Body of pancreas (tissue), 4 donors: ENCODE measurements at regions not wholly inside any gene's neighbourhood (a gene's known extent, or its start where the extent isn't known, plus 50 kb on each side); places are given as distances from the start of the nearest gene placed in this dataset.

Experiments
- CTCF ChIP-seq, 7 experiments: fragments of 450-650 bp in 4 of 7; fragments of 200-600 bp in 3 of 7; sonication (generic) in 3 of 7; IDR thresholded peaks; one replicate each; pipeline ENCODE4 v1.5.1; 2016 to 2019; ENCODE audit warnings: antibody characterized with exemption in 7 of 7
- POLR2A ChIP-seq, 3 donors: fragments of 450-650 bp; IDR thresholded peaks; one replicate each; pipeline ENCODE4 v1.6.1; 2016; ENCODE audit warnings: antibody characterized with exemption in 3 of 3, mild to moderate bottlenecking in 2 of 3

- TF ChIP-seq POLR2A (IDR thresholded peaks at IDR 0.05), result no peak
- TF ChIP-seq CTCF (IDR thresholded peaks at IDR 0.05), result no peak
These were observed 54.7 kb upstream of the PLEKHG3 start for GRCh38 chr14:64649383-64649998.
